Loucy (cell line): ENCODE measurements at regions not wholly inside any gene's neighbourhood (a gene's known extent, or its start where the extent isn't known, plus 50 kb on each side); places are given as distances from the start of the nearest gene placed in this dataset.

Experiments
- H2AFZ ChIP-seq: fragments of 200-600 bp; sonication (generic); 2 replicates; pipeline ENCODE4 v1.6.0; 2016; ENCODE audit warnings: antibody characterized with exemption, mild to moderate bottlenecking, low read length, moderate library complexity
- H3F3A ChIP-seq: fragments of 200-600 bp; 2 replicates; pipeline ENCODE4 v1.6.0; 2016; ENCODE audit warnings: antibody characterized with exemption, low read depth, mild to moderate bottlenecking
- H3K27me3 ChIP-seq: fragments of 200-600 bp; sonication (generic); 2 replicates; pipeline ENCODE4 v1.6.1; 2014; ENCODE audit warnings: low read length, mild to moderate bottlenecking; ENCODE audit not compliant: insufficient read depth, poor library complexity, severe bottlenecking
- H3K36me3 ChIP-seq: fragments of 200-600 bp; sonication (generic); 2 replicates; pipeline ENCODE4 v1.6.1; 2016; ENCODE audit warnings: low read length; ENCODE audit not compliant: insufficient read depth
- H3K4me1 ChIP-seq: fragments of 200-600 bp; sonication (generic); 2 replicates; pipeline ENCODE4 v1.5.1; 2014; ENCODE audit warnings: low read length, mild to moderate bottlenecking; ENCODE audit not compliant: insufficient read depth, poor library complexity, severe bottlenecking
- H3K4me2 ChIP-seq: fragments of 200-600 bp; sonication (generic); 2 replicates; pipeline ENCODE4 v1.6.0; 2014; ENCODE audit warnings: antibody characterized with exemption, low read length, low read depth, mild to moderate bottlenecking; ENCODE audit not compliant: poor library complexity, severe bottlenecking
- H3K4me3 ChIP-seq: fragments of 200-600 bp; sonication (generic); 2 replicates; pipeline ENCODE4 v1.5.1; 2014; ENCODE audit warnings: low read length, mild to moderate bottlenecking, mixed read lengths; ENCODE audit not compliant: poor library complexity, severe bottlenecking
- H3K79me2 ChIP-seq: fragments of 200-600 bp; sonication (generic); 2 replicates; pipeline ENCODE4 v1.6.1; 2014; ENCODE audit warnings: low read length; ENCODE audit not compliant: insufficient read depth
- H3K9ac ChIP-seq: fragments of 200-600 bp; sonication (generic); 2 replicates; pipeline ENCODE4 v1.6.0; 2014; ENCODE audit warnings: mild to moderate bottlenecking, low read depth, low read length, moderate library complexity; ENCODE audit not compliant: poor library complexity, severe bottlenecking
- H3K9me2 ChIP-seq: fragments of 200-600 bp; sonication (generic); replicated peaks from 2 replicates; pipeline ENCODE4 v1.6.1; 2016; ENCODE audit warnings: low read depth, low read length, mixed read lengths
- H3K9me3 ChIP-seq: fragments of 200-600 bp; sonication (generic); 2 replicates; pipeline ENCODE4 v1.6.1; 2014; ENCODE audit warnings: mild to moderate bottlenecking, antibody characterized with exemption, low read length, low read depth; ENCODE audit not compliant: insufficient read depth
- H4K20me1 ChIP-seq: fragments of 200-600 bp; sonication (generic); 2 replicates; pipeline ENCODE4 v1.6.0; 2014; ENCODE audit warnings: antibody characterized with exemption, low read length, mild to moderate bottlenecking; ENCODE audit not compliant: insufficient read depth, poor library complexity, severe bottlenecking
- CTCF ChIP-seq: fragments of 200-600 bp; sonication (generic); conservative IDR thresholded peaks from 2 replicates; pipeline ENCODE4 v1.5.1; 2014; ENCODE audit warnings: mild to moderate bottlenecking, antibody characterized with exemption, low read length
- EZH2phosphoT487 ChIP-seq: fragments of 200-600 bp; IDR thresholded peaks from 2 replicates; pipeline ENCODE4 v1.6.1; 2018; ENCODE audit warnings: antibody characterized with exemption, mild to moderate bottlenecking, moderate library complexity, borderline replicate concordance

GRCh38 chr3:28698706-28699105 is 350.1 kb upstream of the AZI2 start:
- no peaks in the 10 kb centered on the region for H3K36me3 ChIP-seq
- H3K9ac ChIP-seq, result no peak overlapping the region
- no peaks in the 10 kb centered on the region for H3K4me1 ChIP-seq
- H3K9me2 ChIP-seq, result no peaks in the 10 kb centered on the region
- TF ChIP-seq EZH2phosphoT487, result no peak
- no peak for TF ChIP-seq CTCF
- H3K79me2 ChIP-seq, result no peaks in the 10 kb centered on the region
- no peak overlapping the region for H3K4me2 ChIP-seq
- no peaks in the 10 kb centered on the region for H3K27me3 ChIP-seq
- no peak overlapping the region for H3K4me3 ChIP-seq
- no peaks in the 10 kb centered on the region for H3K9me3 ChIP-seq
- H4K20me1 ChIP-seq, result no peaks in the 10 kb centered on the region
- H2AFZ ChIP-seq, result no peak overlapping the region
- no peaks in the 10 kb centered on the region for H3F3A ChIP-seq

GRCh38 chr3:28699283-28699682 is 350.7 kb upstream of the AZI2 start:
- Histone ChIP-seq H3K27me3 (no peaks in the 10 kb centered on the region), H3F3A (no peaks in the 10 kb centered on the region), H4K20me1 (no peaks in the 10 kb centered on the region), H3K36me3 (no peaks in the 10 kb centered on the region), H3K9me2 (no peaks in the 10 kb centered on the region), H3K79me2 (no peaks in the 10 kb centered on the region), H3K4me3 (no peak overlapping the region), H2AFZ (no peak overlapping the region), H3K4me2 (no peak overlapping the region), H3K4me1 (no peaks in the 10 kb centered on the region), H3K9me3 (no peaks in the 10 kb centered on the region), H3K9ac (no peak overlapping the region)
- TF ChIP-seq EZH2phosphoT487 (no peak), CTCF (no peak)

- Histone ChIP-seq H2AFZ (no peak overlapping the region), H3F3A (no peaks in the 10 kb centered on the region), H3K9me3 (no peaks in the 10 kb centered on the region), H3K4me1 (no peaks in the 10 kb centered on the region), H3K36me3 (no peaks in the 10 kb centered on the region), H3K9ac (no peak overlapping the region), H4K20me1 (no peaks in the 10 kb centered on the region), H3K4me2 (no peak overlapping the region), H3K27me3 (no peaks in the 10 kb centered on the region), H3K79me2 (no peaks in the 10 kb centered on the region), H3K9me2 (no peaks in the 10 kb centered on the region), H3K4me3 (no peak overlapping the region)
- TF ChIP-seq CTCF (no peak), EZH2phosphoT487 (no peak)
These were observed 352.1 kb upstream of the AZI2 start for GRCh38 chr3:28700728-28701127.
